PFSK-1 (cell line): ENCODE measurements at regions not wholly inside any gene's neighbourhood (a gene's known extent, or its start where the extent isn't known, plus 50 kb on each side); places are given as distances from the start of the nearest gene placed in this dataset.

Source experiments
- POLR2AphosphoS5 ChIP-seq: IDR thresholded peaks from 2 replicates; pipeline ENCODE4 v1.6.1; 2012; ENCODE audit warnings: low read depth, mild to moderate bottlenecking, control low read depth, low read length, moderate library complexity
- TAF1 ChIP-seq: IDR thresholded peaks from 2 replicates; pipeline ENCODE4 v1.6.1; 2012; ENCODE audit warnings: low read length, control low read depth, borderline replicate concordance; ENCODE audit not compliant: insufficient read depth

DNA sequence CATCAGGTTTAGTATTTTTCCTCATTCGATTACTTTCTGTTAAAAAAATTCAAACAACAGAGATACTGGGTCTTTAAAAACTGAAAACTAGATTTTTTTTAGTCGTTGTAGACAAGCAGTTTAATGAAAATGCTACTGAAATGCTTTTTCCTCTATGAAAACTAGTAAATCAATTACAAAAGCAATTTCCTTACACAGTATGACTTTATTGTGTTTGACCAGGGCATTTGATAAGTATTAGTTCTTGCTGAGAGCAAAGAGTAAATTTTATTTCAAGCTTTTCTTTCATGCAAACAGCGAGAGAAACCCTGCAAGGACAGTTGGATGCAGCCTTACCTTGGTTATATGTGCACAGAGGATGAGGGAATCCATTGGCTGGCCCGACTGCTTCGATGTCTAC is 308.5 kb downstream of the MAT2B start:
- no peak for TF ChIP-seq TAF1
- no peak for TF ChIP-seq POLR2AphosphoS5
